Right kidney (tissue), 1 donor: ENCODE measurements at regions not wholly inside any gene's neighbourhood (a gene's known extent, or its start where the extent isn't known, plus 50 kb on each side); places are given as distances from the start of the nearest gene placed in this dataset.

Experiments
- DNase-seq: peaks from one replicate; pipeline ENCODE4 v3.0.0-alpha.2; 2016

- DNase-seq, result no peak
Measured at GRCh38 chr3:181066143-181067087, 76.9 kb upstream of the DNAJC19 start.

DNA sequence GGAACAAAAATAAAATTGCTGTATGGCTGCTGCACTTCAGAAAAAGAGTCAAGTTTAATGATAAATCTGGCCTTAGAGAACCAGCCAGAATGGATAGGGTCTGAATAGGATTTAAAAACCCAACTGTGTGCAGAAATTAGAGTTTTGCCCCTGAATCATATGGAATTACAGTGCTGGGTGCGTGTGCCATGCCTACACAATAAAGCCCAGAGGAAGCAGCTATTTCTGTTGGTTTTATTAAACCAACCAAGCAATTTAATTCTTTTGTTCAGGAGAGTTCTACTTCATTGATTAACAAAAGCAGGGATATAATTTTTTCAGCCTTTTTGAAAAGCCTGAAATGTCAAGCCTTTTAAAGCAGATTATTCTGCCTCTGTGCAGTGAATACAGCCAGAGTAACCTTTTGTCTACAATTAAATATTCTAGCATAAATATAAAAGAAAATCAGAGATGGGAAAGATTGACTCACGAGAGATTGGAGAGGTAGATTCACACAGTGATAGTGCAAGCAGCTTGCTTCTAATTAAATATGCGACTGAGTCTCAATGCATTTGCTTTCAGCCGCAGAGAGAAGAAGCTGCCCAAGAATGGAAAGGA lies 66.7 kb upstream of the DNAJC19 start:
- DNase-seq, result no peak

DNA sequence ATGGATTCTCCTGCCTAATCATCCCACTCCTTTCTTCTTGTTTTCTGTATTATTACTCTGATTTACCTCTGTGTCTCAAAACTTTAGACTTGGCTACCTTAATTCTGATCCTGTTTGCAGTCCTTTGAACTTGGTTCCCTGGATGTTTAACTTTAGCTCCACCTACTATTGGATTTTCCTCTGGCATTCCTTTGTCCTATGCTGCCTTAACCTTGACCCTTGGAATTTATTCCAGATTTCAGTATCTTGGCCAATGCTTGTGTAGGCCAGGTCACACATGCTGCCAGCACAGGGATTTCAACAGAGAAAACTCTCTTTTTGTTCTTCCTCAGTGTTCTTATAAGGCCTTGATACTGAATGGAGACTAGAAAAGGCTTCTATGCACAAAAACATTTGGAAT lies 65.0 kb upstream of the DNAJC19 start:
- no peak for DNase-seq

DNA sequence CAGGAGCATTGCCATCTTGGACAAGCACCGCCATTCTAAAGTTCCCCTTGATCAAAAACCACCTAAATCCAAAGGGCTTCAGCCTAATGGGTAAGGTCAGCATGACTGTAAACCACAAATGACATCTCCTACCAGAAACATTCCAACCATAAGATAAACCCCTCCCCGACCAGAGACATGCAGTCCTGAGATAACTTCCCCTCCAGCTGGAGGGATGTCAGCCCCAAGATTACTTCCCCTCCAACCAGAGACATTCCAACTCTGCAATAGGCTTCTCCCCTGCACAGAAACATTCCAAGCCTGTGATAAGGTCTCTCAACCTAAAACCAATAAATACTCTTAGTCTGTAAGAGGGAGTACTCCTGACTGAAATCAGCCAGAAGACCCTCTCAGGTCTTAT lies 62.7 kb upstream of the DNAJC19 start:
- DNase-seq, result no peak

DNA sequence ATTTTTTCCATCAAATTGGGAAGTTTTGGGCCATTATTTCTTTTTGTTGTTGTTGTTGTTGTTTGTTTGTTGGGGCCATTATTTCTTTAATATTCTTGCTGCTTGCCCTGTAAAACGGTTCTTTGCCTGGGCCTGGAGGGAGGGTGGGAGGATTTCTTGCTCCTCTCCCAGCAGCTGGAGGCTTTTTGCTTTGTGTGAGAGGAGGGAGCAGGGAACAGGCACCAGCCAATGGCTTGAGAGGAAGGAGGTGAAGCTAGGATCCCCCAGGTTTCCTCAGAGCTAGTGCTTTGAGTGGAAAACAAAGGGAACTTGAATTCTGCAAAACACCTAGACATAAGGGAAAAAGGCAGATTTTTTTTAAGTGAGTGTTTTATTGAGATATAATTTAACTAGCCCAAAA lies 61.2 kb upstream of the DNAJC19 start:
- no peak for DNase-seq

GRCh38 chr3:181040030-181040429 lies 50.5 kb upstream of the DNAJC19 start:
- DNase-seq, result no peak
